Limb (tissue), 2 donors: ENCODE measurements at regions not wholly inside any gene's neighbourhood (a gene's known extent, or its start where the extent isn't known, plus 50 kb on each side); places are given as distances from the start of the nearest gene placed in this dataset.
A peak's percentile ranks its signal among the peaks of the same experiment; 100 is the strongest.
"Not testable (repeated sequence)": the region's sequence is repeated elsewhere in the genome, so short reads cannot be mapped to it uniquely, and the experiment has no call there.

Experiments
- DNase-seq, 2 donors: peaks; one replicate each; pipeline ENCODE4 v3.0.0-alpha.2; 2016; ENCODE audit errors: extremely low spot score in 2 of 2

GRCh38 chr4:138512756-138513155, 270.6 kb upstream of the SLC7A11 start:
- peak in 1 of 2 donors; percentile 60 for DNase-seq

DNA sequence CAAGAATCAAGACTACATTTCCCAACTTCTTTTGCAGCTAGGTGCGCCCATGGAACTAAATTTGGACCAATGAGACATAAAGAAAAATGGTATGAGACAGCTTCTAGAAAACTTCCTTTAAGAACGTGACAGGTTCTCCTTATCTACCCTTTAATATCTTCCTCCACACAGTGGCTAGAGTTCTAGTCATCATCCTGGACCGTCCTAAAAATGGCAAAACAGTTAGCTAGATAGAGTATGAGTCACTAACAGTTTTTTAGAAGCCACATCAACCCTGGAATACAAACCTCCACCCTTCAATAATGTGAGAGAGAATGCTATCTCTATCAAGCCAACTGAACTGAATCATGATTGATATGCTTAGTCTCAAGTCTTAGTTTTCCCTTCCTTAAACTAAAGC, 267.9 kb upstream of the SLC7A11 start:
- DNase-seq = no peak

DNA sequence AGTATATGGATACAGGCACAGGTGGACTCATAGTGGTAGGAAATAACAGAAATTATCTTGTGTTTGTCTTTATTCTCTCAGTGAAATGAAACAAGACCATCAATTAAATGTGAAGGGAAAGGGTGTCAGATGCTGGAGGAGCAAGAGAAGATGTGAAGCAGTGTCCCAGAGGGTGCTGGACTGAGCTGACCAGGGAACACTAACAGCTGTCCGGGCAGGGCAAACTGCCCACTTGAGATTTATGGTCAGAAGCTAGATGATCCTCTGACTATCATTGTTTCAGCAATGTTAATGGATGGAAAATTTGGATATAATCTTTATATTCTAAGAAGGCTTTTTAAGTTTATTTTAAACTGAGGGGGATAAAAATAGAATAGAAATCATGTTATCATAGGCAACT, 267.2 kb upstream of the SLC7A11 start:
- DNase-seq = no peak

DNA sequence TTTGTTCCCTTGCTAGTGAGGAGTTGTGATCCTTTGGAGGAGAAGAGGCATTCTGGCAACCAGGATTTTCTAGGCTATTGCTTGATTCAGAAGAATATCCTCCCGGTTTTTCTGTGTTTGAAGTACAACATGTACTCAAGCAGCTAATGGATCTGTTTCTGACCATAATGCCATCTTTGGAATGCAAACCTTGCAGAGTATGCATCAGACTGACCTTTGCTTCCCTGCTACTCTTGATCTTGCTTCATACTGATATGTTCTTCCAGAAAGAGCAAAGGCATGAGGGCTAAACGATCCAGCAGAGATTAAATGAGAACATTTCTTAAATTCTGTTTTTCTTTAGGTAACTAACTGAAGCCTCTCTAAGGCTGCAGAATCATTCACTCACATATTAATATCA, 265.4 kb upstream of the SLC7A11 start:
- no peak for DNase-seq

GRCh38 chr4:138501614-138502013, 259.5 kb upstream of the SLC7A11 start:
- no peak for DNase-seq

DNA sequence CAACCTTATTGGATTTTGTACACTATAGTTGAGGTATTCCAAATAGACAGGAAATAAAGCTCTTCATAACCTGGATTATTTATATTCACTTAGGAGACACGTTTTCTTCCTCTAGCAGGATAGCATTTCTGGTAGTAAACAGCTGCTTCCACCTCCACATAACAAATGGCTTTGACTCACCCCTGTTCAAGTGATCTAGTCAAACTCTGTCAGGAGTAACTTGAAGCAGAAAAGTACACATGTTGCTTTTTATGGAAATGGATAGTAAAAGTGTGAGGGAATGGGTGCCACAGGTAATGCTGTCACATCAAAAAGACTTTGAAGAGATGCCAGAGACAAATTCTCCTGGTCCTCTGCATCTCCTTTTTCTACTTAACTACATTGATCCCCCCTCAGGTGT, 258.7 kb upstream of the SLC7A11 start:
- no peak for DNase-seq

DNA sequence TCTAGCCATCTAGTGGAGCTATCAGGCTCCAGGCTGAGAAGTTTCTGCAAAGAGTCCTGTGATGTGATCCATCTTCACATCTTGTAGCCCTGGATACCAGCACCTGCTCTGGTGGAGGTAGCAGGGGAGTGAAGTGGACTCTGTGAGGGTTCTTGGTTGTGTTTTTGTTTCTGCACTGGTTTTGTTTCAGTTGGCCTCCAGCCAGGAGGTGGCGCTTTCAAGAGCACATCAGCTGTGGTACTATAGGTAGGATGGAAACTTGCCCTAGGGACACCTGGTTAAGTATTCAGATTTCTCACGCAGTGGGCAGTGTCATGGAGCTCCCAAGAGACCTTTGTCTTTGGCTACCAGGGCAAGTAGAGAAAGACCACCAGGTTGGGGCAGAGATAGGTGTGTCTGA, 257.5 kb upstream of the SLC7A11 start:
- no peak for DNase-seq

- no peak for DNase-seq
Measured at GRCh38 chr4:138494931-138495330, 252.8 kb upstream of the SLC7A11 start.

- DNase-seq = no peak
Measured at GRCh38 chr4:138494116-138494515, 252.0 kb upstream of the SLC7A11 start.

DNA sequence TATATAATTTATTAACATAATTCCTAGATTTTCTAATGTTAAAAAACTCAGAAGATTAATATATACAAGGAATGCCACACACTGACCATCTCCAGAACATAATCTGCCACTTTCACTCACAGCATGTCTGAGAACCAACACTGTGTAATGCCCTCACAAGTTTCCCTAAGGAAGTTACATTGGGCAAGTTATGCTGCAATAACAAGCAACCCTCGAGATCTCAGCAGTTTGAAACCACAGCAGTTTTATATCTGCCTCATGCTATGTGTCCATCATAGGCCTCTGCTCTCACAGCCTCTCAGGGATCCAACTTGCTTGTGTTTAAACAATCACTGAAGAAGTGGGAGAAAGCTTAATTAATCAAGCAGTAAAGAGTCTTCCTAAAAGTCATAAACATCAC, 250.0 kb upstream of the SLC7A11 start:
- DNase-seq = no peak

DNA sequence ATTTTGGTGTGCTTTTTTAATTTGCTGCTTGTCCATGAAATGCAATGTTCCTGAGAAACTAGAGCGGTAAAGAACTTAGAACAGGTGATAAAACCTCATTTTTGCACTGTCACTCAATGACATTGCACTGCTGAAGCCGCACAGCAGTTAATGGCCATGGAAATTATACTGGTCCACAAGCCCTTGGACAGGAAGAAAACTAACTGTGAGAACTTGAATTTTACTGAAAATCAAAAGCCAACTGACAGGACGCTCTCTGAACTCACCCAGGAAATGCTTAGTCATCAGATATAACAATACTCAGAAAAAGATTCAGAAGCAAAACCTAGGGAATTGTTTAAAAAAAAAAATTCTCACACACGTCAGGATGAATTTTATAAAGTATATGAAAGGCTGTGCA, 246.4 kb upstream of the SLC7A11 start:
- DNase-seq = no peak

DNA sequence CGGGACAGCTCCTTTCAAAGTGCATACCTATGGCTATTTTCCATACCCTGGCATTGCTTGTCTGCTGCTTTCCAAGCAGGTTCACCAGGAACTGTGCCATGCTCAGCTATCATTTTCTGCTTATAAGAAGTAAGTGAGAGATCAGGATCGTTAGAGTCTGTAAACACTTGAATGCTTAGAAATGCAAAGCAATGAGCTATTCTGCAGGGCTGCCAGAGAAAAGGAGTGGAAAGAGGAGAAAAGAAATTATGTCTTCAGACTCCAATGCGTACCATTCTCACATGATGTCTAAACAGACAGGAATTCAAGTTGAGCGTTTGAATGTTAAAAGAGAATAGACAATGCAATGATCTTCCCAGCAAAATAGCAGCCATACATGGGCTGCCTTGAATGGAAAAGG, 245.5 kb upstream of the SLC7A11 start:
- no peak for DNase-seq

DNA sequence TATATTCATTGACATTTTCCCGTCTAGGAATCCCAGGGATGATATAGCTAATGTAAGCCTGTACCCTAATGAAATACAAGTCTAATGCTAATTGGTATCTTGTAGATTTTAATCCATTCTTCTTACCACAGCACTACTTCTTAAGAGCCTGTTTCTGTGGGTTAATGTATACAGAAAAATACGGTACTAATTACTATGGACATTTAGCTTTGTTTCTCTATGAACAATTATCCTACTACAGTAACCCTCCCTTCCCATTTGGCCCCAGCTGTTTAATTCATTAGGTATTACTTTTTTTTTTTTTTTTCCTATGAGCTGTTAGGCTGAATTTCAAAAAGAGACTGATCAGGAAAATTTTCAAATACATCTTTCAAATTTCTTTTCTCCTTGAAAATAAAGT, 245.1 kb upstream of the SLC7A11 start:
- no peak for DNase-seq

DNA sequence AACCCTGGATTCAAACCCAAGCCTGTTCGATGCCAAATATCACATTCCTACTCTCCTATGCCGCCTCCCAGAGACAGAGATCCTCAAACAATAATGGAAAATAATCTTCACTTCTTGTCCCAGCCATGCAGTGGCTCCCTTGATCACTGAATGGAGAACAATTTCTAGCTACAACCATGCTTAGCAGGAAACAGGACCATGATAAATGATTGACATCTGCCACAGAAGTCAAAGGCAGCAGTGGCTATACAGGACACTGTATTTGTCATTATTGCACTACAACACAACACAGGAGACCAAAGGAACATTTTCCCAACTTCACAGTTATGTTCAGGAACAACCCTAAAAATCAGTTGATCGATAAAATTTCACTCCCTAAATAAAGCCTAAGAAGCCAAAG, 243.3 kb upstream of the SLC7A11 start:
- DNase-seq = no peak

DNA sequence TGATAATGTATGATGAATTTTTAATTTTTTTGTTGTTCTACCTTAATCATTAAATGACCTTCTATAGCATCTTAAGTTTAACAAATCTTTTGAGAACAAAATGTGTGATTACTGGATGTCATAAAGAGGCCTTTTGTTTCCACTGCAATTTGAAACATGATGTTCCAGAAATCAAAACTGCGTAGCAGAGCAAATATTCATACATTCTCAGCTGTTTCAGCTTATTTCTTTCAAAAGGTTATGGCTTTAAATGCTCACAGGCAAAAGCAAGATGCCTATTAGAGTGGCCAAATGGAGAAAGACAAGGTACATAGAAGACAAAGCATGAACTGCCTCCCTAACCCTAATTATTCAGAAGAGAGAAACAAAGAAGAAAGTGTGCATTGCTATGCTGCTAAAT, 233.0 kb upstream of the SLC7A11 start:
- peak in 1 of 2 donors; percentile 50 for DNase-seq

DNA sequence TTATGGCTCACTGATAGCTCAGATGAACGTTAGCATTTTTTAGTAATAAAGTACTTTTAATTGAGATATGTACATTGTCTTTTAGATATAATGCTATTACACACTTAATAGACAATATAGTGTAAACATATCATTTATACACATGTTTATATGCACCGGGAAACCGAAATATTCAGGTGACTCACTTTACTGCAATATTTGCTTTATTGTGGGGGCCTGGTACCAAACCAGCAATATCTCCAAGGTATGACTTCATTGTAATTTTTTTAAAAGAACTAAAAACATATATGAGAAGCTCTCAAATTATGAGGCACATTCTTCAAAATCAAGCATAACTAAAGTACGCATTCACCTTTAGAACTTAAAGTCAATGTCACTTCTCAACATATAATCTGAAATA, 231.2 kb upstream of the SLC7A11 start:
- DNase-seq = no peak

DNA sequence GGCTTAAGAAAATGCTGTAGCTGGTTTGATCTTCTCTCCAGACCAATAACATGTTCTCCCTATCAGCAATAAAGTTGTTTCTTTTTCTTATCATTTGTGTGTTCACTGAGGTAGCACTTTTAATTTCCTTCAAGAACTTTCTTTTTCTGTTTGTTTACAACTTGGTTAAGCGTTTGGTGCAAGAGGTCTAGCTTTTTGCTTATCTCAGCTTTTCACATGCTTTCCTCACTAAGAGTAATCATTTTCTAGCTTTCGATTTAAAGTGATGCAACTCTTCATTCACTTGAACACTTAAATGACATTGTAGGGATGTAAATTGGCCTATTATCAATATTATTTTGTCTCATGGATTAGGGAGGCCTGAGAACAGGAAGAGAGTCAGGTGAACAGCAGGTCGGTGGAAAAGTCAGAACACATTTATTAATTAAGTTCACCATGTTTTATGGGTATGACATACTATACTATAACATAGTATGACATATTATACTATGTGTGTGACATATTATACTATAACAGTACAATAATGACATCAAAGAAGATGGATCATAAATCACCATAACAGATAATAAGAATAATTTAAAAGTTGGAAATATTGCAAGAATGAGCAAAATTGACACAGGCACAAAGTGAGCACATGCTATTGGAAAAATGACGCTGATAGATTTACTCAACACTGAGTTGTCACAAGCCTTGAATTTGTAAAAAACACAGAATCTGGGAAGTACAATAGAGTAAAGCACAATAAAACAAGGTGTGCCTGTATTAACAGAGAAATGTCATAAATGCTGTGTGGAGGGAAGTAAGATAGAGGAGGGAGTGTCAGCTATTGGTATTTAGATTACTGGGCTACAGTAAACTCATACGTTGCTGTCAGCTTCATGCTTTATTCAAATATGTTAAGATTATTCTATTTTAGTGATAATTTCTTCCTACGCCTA, 218.6 kb upstream of the SLC7A11 start:
- DNase-seq = no peak

DNA sequence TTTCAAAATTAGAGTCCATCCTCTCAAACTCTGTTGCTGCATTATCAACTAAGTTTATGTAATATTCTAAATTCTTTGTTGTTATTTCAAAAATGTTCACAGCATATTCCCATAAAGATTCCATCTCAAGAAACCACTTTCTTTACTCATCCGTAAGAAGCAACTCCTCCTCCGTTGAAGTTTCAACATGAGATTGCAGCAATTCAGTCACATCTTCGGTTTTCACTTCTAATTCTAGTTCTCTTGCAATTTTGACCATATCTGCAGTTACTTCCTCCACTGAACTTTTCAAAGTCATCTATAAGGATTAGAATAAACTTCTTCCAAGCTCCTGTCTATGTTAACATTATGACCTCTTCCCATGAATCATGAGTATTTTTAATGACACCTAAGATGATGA, 216.6 kb upstream of the SLC7A11 start:
- DNase-seq = no peak

GRCh38 chr4:138456349-138456748, 214.2 kb upstream of the SLC7A11 start:
- not testable (repeated sequence) for DNase-seq

- DNase-seq = no peak
Measured at GRCh38 chr4:138455097-138455496, 212.9 kb upstream of the SLC7A11 start.

DNA sequence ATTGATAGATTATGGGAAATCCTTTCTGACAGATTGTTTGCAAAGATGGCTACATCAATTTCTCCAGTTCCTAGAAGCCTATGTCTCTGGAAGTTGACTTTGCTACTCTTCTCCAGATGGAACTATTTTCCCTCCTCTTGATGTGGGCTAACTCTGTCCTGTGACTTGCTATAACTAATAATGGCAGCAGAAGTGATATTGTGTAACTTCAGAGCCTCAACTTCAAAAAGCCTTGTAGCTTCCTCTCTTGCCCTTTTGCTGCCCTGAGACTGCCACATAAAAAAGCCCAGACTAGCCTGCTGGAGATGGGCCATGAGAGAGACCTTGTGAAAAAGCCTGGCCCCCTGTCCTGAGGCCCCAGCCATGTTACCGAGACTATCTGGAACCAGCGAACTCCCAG, 210.7 kb upstream of the SLC7A11 start:
- DNase-seq = no peak

- no peak for DNase-seq
Measured at GRCh38 chr4:138451276-138451663, 209.1 kb upstream of the SLC7A11 start.

- DNase-seq = no peak
Measured at GRCh38 chr4:138450546-138451275, 208.6 kb upstream of the SLC7A11 start.
